ENCODE measurements at regions not wholly inside any gene's neighbourhood (a gene's known extent, or its start where the extent isn't known, plus 50 kb on each side); places are given as distances from the start of the nearest gene placed in this dataset.

GRCh38 chr11:37533830-37534229 lies 935.8 kb upstream of the RAG2 start:
- Mint-ChIP-seq H3K36me3 (ENCODE audit: insufficient read depth in 1 of 3, low read depth in 3 of 3) (peaks cover 10 to 18% (median 12%) of the 10 kb centered on the region in 3 experiments), H3K4me1 (peaks cover 12 to 16% of the 10 kb centered on the region in 2 experiments), H3K9me3 (peaks cover 14 to 21% of the 10 kb centered on the region in 2 experiments), H3K27ac (no peak overlapping the region), H3K27me3 (ENCODE audit: low read depth) (no peaks in the 10 kb centered on the region), H3K4me3 (no peak overlapping the region)
- H3T11ph ChIP-seq (ENCODE audit: low read length): no peak overlapping the region
- no peak overlapping the region for H2AK5ac ChIP-seq (ENCODE audit: insufficient read length, low read length)
- H2AFZ ChIP-seq (ENCODE audit: low read length): no peak overlapping the region
- no peaks in the 10 kb centered on the region for H3K79me2 ChIP-seq (ENCODE audit: insufficient read depth, low read length)
- H4K8ac ChIP-seq (replicated peaks; ENCODE audit: insufficient read length, low read depth, low read length): no peak overlapping the region
- H2BK5ac ChIP-seq (ENCODE audit: insufficient read length, low read length): no peak overlapping the region
- H3K14ac ChIP-seq (ENCODE audit: insufficient read depth, low read length): no peak overlapping the region
- H3K4me2 ChIP-seq (ENCODE audit: insufficient read depth, insufficient read length, low read length): no peak overlapping the region
- H2BK12ac ChIP-seq (ENCODE audit: insufficient read length, low read depth, low read length): no peak overlapping the region
- H4K5ac ChIP-seq (ENCODE audit: insufficient read length, low read depth, low read length): no peak overlapping the region
- H3K27me3 ChIP-seq (ENCODE audit: insufficient read depth, low read length): no peaks in the 10 kb centered on the region
- H4K91ac ChIP-seq (ENCODE audit: insufficient read length, low read depth, low read length): no peak overlapping the region
- no peak overlapping the region for H2BK20ac ChIP-seq (ENCODE audit: low read depth, low read length, poor library complexity, severe bottlenecking)
- no peaks in the 10 kb centered on the region for H3K4me1 ChIP-seq (ENCODE audit: insufficient read depth, low read length)
- no peak overlapping the region for H3K23ac ChIP-seq (ENCODE audit: insufficient read length, low read depth, low read length)
- TF ChIP-seq, protein P1, sequence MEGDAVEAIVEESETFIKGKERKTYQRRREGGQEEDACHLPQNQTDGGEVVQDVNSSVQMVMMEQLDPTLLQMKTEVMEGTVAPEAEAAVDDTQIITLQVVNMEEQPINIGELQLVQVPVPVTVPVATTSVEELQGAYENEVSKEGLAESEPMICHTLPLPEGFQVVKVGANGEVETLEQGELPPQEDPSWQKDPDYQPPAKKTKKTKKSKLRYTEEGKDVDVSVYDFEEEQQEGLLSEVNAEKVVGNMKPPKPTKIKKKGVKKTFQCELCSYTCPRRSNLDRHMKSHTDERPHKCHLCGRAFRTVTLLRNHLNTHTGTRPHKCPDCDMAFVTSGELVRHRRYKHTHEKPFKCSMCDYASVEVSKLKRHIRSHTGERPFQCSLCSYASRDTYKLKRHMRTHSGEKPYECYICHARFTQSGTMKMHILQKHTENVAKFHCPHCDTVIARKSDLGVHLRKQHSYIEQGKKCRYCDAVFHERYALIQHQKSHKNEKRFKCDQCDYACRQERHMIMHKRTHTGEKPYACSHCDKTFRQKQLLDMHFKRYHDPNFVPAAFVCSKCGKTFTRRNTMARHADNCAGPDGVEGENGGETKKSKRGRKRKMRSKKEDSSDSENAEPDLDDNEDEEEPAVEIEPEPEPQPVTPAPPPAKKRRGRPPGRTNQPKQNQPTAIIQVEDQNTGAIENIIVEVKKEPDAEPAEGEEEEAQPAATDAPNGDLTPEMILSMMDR (conservative IDR thresholded peaks at IDR 0.05): no peak
- no peaks in the 10 kb centered on the region for H4K20me1 ChIP-seq (ENCODE audit: control insufficient read depth, insufficient read depth, insufficient read length)
- no peak for DNase-seq
- WGBS (ENCODE audit: extremely low coverage, insufficient read length, low lambda C conversion rate): no CpG with 5 or more reads among the region's 4 CpGs
- H2BK15ac ChIP-seq (ENCODE audit: low read depth, low read length): no peak overlapping the region
- H3K9ac ChIP-seq (ENCODE audit: extremely low read depth, insufficient read length, low read length): no peak overlapping the region
- no peak overlapping the region for H3K27ac ChIP-seq (ENCODE audit: insufficient read length, low read depth, low read length)
- peaks cover 8% of the 10 kb centered on the region for H3K9me3 ChIP-seq (ENCODE audit: control insufficient read depth, low read depth, low read length)
- H3K18ac ChIP-seq (ENCODE audit: insufficient read length, low read depth, low read length): no peak overlapping the region
- no peak overlapping the region for H3K4ac ChIP-seq (ENCODE audit: low read depth, low read length)
- H3K56ac ChIP-seq (ENCODE audit: insufficient read length, low read depth, low read length): no peak overlapping the region
- no peaks in the 10 kb centered on the region for H3K79me1 ChIP-seq (ENCODE audit: insufficient read depth, low read depth, low read length, poor library complexity, severe bottlenecking)
- no peak overlapping the region for H2BK120ac ChIP-seq (ENCODE audit: low read depth, low read length, poor library complexity, severe bottlenecking)
- H3K23me2 ChIP-seq (ENCODE audit: insufficient read length, low read depth, low read length, poor library complexity, severe bottlenecking): no peaks in the 10 kb centered on the region
